Parathyroid adenoma (tissue), 2 donors: ENCODE measurements at regions not wholly inside any gene's neighbourhood (a gene's known extent, or its start where the extent isn't known, plus 50 kb on each side); places are given as distances from the start of the nearest gene placed in this dataset.

Experiments
- H2AFZ ChIP-seq: fragments of 300-600 bp; sonication (generic); one replicate; pipeline ENCODE4 v1.7.0; 2017; ENCODE audit warnings: antibody characterized with exemption, mild to moderate bottlenecking
- H3K27ac ChIP-seq: fragments of 300-600 bp; sonication (generic); one replicate; pipeline ENCODE4 v1.7.0; 2017
- H3K27me3 ChIP-seq: fragments of 300-600 bp; sonication (generic); one replicate; pipeline ENCODE4 v1.7.0; 2017; ENCODE audit warnings: low read length; ENCODE audit not compliant: control insufficient read depth, insufficient read depth
- H3K36me3 ChIP-seq: fragments of 300-600 bp; sonication (generic); one replicate; pipeline ENCODE4 v1.7.0; 2017; ENCODE audit warnings: low read length; ENCODE audit not compliant: control insufficient read depth, insufficient read depth
- H3K4me1 ChIP-seq: fragments of 300-600 bp; sonication (generic); one replicate; pipeline ENCODE4 v1.7.0; 2017; ENCODE audit warnings: control low read depth
- H3K4me2 ChIP-seq: fragments of 300-600 bp; sonication (generic); one replicate; pipeline ENCODE4 v1.7.0; 2017; ENCODE audit warnings: low read length
- H3K4me3 ChIP-seq: fragments of 300-600 bp; sonication (generic); one replicate; pipeline ENCODE4 v1.7.0; 2017; ENCODE audit warnings: low read depth, low read length
- H3K79me2 ChIP-seq: fragments of 300-600 bp; sonication (generic); one replicate; pipeline ENCODE4 v1.7.0; 2017; ENCODE audit warnings: control low read depth
- H3K9ac ChIP-seq: fragments of 300-600 bp; sonication (generic); one replicate; pipeline ENCODE4 v1.7.0; 2017; ENCODE audit warnings: mild to moderate bottlenecking
- H3K9me3 ChIP-seq: fragments of 300-600 bp; sonication (generic); one replicate; pipeline ENCODE4 v1.7.0; 2017; ENCODE audit warnings: low read length; ENCODE audit not compliant: control insufficient read depth
- TF ChIP-seq, protein P1 (sequence below): fragments of 300-600 bp; sonication (generic); IDR thresholded peaks from one replicate; pipeline ENCODE4 v1.7.0; 2017; ENCODE audit warnings: antibody characterized with exemption, mild to moderate bottlenecking
- donor health status: primary hyperparathyroidism.

DNA sequence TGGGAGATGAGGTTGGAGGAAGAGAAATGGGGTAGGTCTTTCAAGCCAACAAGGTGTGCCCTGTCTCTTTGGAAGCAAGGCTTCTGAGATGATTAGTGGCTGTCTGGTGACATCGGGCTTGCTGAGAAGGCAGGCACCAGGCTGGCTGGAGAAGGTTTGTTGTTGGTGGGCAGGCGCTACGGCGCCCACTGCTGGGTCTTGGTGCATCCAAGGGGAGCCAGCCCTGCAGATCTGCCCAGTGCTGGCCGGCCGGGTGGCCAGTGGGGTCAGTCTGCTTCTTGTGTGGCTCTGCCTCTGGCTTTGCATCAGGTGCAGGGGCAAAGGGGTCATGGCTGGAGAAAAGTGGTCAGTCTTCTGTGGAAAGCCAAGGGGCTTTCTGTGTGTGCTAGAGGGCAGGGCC, 126.2 kb downstream of the TLR5 start:
- TF ChIP-seq, protein P1, sequence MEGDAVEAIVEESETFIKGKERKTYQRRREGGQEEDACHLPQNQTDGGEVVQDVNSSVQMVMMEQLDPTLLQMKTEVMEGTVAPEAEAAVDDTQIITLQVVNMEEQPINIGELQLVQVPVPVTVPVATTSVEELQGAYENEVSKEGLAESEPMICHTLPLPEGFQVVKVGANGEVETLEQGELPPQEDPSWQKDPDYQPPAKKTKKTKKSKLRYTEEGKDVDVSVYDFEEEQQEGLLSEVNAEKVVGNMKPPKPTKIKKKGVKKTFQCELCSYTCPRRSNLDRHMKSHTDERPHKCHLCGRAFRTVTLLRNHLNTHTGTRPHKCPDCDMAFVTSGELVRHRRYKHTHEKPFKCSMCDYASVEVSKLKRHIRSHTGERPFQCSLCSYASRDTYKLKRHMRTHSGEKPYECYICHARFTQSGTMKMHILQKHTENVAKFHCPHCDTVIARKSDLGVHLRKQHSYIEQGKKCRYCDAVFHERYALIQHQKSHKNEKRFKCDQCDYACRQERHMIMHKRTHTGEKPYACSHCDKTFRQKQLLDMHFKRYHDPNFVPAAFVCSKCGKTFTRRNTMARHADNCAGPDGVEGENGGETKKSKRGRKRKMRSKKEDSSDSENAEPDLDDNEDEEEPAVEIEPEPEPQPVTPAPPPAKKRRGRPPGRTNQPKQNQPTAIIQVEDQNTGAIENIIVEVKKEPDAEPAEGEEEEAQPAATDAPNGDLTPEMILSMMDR, result no peak
- peak overlapping the region; percentile 24 for H3K27ac ChIP-seq

DNA sequence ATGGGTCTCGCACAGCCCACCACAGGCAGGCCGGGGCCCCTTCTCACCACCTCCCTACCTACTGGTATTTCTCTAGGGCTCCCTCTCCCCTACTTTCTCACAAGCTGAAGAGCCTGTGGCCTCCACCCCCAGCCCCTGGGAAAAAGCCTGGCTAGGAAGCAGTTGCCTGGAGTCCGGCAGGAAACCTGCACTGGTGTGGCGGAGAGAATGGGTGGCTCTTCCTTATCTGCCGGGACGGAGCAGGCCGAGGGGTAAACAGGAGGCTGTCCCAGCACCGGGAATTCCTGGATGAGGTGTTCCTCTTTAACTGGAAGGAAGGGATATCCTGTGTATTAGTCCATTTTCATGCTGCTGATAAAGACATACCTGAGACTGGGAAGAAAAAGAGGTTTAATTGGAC, 125.8 kb downstream of the TLR5 start:
- Histone ChIP-seq H3K79me2 (no peaks in the 10 kb centered on the region), H3K9me3 (no peaks in the 10 kb centered on the region), H3K4me3 (no peak overlapping the region), H3K4me1 (no peaks in the 10 kb centered on the region), H3K4me2 (no peak overlapping the region), H2AFZ (no peak overlapping the region), H3K27ac (peak overlapping the region; percentile 24), H3K27me3 (no peaks in the 10 kb centered on the region), H3K36me3 (no peaks in the 10 kb centered on the region), H3K9ac (no peak overlapping the region)
- TF ChIP-seq, protein P1, result no peak

More for the DNA sequence above, 126.2 kb downstream of the TLR5 start:
- Histone ChIP-seq H2AFZ (no peak overlapping the region), H3K9me3 (no peaks in the 10 kb centered on the region), H3K4me1 (no peaks in the 10 kb centered on the region), H3K36me3 (no peaks in the 10 kb centered on the region), H3K27me3 (no peaks in the 10 kb centered on the region), H3K4me3 (no peak overlapping the region), H3K4me2 (no peak overlapping the region), H3K79me2 (no peaks in the 10 kb centered on the region), H3K9ac (no peak overlapping the region)

DNA sequence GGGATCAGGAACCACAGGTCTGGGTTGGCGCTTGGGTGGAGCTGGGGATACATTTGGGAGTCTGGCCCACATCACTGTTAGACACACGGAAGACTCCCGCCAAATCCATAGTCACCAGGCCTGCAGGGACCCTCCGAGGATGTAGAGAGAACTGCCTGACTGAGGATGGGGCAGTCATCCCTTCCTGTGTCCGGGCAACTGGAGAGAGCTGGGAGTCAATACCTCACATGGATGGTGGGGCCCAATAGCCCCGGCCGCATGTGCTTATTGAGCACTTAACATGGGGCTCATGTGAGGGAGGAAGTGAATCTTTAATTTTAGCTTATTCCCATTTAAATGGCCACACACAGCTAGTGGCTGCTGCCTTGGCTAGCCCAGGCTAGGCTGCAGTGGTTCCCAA, 124.5 kb downstream of the TLR5 start:
- Histone ChIP-seq H3K4me1 (no peaks in the 10 kb centered on the region), H3K79me2 (no peaks in the 10 kb centered on the region), H3K4me3 (no peak overlapping the region), H3K27me3 (no peaks in the 10 kb centered on the region), H3K4me2 (no peak overlapping the region), H3K9ac (no peak overlapping the region), H3K9me3 (no peaks in the 10 kb centered on the region), H2AFZ (no peak overlapping the region), H3K27ac (no peak overlapping the region), H3K36me3 (no peaks in the 10 kb centered on the region)
- TF ChIP-seq, protein P1, result no peak

DNA sequence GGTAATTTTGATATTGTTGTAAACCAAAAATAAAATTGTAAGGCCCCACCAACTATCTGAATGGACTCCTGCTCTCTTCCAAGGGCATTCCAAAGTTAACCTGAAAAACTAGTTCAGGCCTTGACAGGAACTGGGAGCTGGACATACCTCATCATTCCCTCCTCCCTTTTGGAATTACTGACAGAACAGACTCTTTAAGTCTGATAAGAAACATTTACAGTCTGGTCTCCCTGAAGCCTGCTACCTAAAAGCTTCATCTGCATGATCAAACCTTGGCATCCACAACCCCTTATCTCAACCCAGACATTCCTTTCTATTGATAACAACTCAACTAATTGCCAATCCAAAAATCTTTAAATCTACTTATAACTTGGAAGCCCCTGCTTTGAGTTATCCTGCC, 123.8 kb downstream of the TLR5 start:
- Histone ChIP-seq H3K4me1 (no peaks in the 10 kb centered on the region), H3K27me3 (no peaks in the 10 kb centered on the region), H3K36me3 (no peaks in the 10 kb centered on the region), H3K79me2 (no peaks in the 10 kb centered on the region), H3K9ac (no peak overlapping the region), H3K9me3 (no peaks in the 10 kb centered on the region), H3K4me2 (no peak overlapping the region), H2AFZ (no peak overlapping the region), H3K4me3 (no peak overlapping the region), H3K27ac (no peak overlapping the region)
- TF ChIP-seq, protein P1, result no peak

DNA sequence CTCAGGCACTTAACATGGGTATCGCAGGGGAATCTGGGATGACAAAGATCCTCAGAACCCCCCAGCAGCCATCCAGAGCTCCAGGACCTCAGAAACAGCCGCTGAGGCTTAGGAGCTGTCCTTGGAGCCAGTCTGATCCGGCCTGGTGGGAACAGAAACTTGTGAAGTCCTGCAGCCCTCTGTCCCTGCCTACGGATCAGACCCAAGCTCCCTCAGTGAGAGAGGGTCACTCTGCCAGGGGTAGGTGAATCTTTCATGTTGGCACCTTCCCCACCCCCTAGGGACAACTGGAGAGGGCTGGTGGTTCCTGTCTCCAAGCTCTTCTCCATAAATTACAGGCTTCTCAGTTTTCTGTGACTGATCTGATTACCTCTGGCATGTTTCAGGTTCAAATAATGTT, 122.3 kb downstream of the TLR5 start:
- Histone ChIP-seq H3K9ac (no peak overlapping the region), H3K4me2 (no peak overlapping the region), H3K27ac (no peak overlapping the region), H2AFZ (no peak overlapping the region), H3K4me3 (no peak overlapping the region), H3K79me2 (no peaks in the 10 kb centered on the region), H3K4me1 (no peaks in the 10 kb centered on the region), H3K9me3 (no peaks in the 10 kb centered on the region), H3K27me3 (no peaks in the 10 kb centered on the region), H3K36me3 (no peaks in the 10 kb centered on the region)
- TF ChIP-seq, protein P1, result no peak
